Left ventricle myocardium superior (tissue), 1 donor: ENCODE measurements at regions not wholly inside any gene's neighbourhood (a gene's known extent, or its start where the extent isn't known, plus 50 kb on each side); places are given as distances from the start of the nearest gene placed in this dataset.

Experiments
- ATAC-seq: fragments of 200-7000 bp; cut with Tn5 transposase; one replicate; pipeline ENCODE4 v1.9.1; 2020; ENCODE audit warnings: mild to moderate bottlenecking, moderate library complexity
- DNase-seq: peaks from one replicate; pipeline ENCODE4 v3.0.0-alpha.2; 2020
- intact Hi-C: fragments of 100-400 bp; cut with micrococcal nuclease; formaldehyde crosslinking; loops from one replicate; pipeline ENCODE4 v1.11.0; 2022
- donor health status: DM: no; HTN: yes; CAD: no; lungs with severe emphysema.

DNA sequence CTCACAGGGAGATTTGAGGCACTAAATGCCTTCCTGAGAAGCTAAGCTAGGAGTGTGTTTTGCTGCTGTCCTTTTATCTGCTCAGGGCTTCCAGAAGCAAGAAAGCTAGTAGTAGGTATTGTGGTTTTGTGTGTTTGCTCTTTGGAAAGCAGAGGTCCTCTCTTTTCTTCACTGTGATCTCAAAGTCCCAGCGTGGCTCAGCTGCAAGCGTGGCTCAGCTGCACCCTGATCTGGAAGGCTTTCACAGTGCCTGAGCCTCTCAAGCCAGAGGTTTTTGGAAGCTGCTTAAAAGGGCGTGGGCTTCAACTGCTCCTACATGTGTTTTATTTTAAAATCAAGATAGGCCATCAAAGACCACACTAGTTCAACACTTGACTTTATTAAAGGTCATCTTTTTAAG is 337.4 kb upstream of the RGS6 start:
- no peak for DNase-seq
- ATAC-seq = no peak
- intact Hi-C loops = no loop called here

DNA sequence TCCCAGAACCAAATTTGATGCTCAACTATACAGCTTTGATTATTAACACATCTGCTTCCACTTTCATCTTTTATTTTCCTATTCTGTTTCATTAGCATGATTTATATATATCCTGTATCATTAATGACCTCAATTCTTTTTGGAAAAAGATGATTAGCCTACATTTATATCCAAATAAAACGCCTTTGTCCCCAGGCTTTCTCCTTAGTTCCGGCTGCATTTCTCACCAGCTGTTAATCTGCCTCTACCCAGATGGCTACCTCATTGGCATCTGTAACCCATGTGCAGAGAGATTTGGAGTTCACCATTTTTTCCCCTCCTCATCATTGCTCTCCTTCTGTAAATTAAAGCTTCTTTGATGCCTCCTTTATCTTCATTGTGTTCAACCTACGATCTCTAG is 336.8 kb upstream of the RGS6 start:
- intact Hi-C loops = no loop called here
- DNase-seq (no peak), ATAC-seq (no peak)

DNA sequence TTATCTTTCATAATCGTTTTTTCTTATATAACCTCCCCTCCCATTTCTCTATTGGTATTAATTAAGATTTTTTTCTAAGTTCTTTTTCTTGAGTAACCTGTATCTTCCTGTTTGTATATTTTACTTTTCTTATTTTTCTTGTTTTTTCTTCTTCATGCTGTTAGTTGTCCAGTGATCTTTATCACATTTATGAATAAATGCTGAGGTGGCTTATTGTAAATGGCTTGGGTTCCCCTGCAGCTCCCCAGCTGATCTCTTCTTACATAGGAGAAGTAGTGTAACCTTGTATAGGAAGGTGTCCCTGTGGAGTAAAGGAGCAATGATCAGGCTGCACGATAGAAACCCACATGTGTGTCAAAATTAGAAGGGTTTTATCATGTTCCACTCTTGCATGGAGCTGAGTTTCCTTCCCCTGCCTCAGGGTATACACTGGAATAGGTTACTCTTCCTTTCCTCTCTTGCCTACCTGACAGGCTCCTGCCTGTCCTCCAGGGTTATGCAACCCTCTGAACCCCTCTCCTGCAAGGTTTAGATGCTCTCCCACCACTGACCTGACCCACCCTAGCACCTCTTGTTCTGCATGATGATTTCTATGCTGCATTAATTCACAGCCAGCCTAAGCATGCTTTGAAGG is 334.8 kb upstream of the RGS6 start:
- intact Hi-C loops = no loop called here
- no peak for DNase-seq
- ATAC-seq = no peak

DNA sequence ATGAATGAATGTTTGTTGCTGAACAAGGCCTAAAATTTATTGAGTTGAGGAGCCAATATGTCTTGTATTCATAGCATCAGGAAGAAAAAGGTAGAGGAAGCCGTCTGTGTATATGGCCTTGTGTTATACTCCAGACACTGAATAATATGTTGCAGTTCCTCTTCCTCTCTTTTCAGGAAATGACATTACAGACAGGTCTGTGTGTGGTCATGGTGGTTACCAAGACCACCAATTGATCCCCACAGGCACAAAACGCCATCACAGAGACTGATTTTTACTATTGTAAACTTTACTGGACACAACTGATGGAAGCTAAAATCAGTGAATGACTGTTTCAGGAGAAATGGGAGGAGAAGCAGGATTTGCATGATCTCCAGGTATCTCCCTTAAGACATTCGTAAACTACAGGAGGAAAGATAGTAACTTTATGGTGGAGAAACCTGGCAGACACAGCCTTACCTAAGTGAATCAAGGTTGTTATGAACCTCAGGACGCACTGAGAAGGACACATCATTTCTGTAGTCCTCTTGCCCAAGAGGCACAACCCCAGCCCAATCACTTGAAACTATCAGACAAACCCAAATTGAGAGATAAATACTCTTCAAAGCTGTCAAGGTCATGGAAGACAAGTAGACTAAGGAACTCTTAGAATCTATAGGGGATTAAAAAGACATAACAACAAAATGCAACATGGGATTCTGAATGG is 334.1 kb upstream of the RGS6 start:
- intact Hi-C loops = no loop called here
- ATAC-seq (no peak), DNase-seq (no peak)

DNA sequence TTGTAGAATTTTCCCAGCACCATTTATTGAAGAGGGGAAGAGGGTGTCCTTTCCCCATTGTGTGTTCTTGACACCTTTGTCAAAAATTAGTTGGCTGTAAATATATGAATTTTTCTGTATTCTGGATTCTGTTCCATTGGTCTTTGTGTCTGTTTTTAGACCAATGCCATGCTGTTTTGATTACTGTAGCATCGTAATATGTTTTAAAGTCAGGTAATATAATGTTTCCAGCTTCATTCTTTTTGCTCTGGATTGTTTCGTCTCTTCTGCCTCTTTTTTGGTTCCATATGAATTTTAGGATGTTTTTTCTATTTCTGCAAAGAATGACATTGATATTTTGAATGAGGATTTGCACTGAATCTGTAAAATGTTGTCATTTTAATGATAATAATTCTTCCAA is 331.9 kb upstream of the RGS6 start:
- intact Hi-C loops = no loop called here
- DNase-seq (no peak), ATAC-seq (no peak)

DNA sequence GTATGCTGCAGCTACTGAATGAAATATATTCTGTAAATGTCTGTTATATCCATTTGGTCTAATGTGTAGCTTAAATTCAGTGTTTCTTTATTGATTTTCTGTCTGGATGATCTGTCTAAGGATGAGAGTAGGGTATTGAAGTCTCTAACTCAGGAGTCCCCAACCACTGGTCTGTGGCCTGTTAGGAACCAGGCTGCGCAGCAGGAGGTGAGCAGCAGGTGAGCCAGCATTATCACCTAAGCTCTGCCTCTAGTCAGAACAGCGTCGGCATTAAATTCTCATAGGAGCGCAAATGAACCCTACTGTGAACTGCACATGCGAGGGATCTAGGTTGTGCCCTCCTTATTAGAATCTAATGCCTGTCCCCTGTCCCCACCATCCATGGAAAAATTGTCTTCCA is 329.7 kb upstream of the RGS6 start:
- intact Hi-C loops = no loop called here
- ATAC-seq (no peak), DNase-seq (no peak)

DNA sequence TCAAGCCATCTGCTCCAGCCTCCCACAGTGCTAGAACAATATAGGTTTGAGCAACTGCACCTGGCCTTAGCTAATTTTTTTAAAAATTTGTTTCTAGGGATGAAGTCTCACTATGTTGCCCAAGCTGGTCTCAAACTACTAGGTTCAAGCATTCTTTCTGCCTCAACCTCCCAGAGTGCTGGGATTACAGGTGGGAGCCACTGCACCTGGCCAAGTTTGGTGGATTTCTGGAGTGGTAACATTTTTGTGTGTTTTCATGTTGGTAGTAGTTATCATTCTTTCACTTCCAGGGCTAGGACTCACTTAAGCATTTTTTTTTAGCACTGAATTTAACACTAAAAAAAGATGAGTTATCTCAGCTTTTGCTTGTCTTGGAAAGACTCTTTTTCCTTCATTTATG is 328.0 kb upstream of the RGS6 start:
- intact Hi-C loops = no loop called here

DNA sequence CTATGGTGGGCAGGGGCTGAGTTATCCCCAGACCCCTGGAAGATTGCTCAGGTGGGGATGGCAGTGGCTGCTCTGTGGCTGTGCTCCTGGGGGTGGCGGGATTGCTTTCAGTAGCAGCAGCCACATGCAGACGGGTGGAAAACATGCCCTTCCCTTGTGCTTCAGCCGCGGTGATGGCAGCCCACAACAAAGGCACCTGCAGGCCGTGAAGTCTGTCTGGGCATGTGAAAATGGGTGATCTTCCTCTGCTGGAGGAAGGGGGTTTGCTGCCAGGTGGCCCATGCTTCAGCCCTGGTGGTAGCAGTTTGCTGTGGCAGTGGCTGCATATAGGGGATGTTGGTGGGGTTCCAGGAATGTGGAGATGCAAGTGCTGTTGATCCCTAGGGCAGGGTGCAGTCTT is 326.2 kb upstream of the RGS6 start:
- no peak for ATAC-seq

More for the DNA sequence above, 328.0 kb upstream of the RGS6 start:
- ATAC-seq (no peak), DNase-seq (no peak)

DNA sequence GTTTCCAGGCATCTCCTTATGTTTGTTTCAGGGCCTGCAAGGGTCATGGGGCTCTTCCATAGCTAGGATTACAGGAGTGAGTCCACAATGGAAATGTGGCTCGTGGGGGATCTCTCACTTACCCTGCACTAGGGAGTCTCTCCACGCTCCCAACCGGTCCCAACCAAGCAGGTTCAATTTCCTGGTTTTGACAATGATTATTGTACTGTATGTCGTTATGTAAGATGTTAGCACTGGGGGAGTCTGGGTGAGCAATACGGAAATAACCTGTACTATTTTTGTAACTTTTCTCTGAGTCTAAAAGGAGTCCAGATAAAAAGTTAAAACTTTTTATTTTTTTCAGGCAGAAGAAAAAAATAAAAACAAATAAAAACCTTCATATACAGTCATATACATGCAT is 325.7 kb upstream of the RGS6 start:
- DNase-seq = no peak
- no peak for ATAC-seq
- intact Hi-C loops = no loop called here

More for the DNA sequence above, 326.2 kb upstream of the RGS6 start:
- intact Hi-C loops = no loop called here
- no peak for DNase-seq

DNA sequence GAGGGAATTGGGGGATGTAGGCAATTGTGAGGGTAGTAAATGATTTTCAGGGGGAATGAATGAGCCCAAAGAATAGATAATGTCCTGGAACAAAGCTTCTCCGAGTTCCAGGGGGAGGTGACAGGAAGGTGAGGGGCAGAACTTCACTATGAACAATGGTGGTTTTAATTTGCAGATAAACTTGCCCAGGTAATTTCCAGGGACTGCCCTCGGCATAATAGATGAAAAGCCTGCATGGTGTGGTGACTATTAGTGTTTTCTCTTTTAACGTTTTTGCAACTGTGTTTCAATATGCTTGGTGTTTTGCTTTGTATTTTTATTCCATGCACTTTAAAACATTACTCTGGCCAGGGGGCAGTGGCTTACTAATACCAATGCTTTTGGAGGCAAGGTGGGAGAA is 325.2 kb upstream of the RGS6 start:
- DNase-seq (no peak), ATAC-seq (no peak)
- intact Hi-C loops = no loop called here

DNA sequence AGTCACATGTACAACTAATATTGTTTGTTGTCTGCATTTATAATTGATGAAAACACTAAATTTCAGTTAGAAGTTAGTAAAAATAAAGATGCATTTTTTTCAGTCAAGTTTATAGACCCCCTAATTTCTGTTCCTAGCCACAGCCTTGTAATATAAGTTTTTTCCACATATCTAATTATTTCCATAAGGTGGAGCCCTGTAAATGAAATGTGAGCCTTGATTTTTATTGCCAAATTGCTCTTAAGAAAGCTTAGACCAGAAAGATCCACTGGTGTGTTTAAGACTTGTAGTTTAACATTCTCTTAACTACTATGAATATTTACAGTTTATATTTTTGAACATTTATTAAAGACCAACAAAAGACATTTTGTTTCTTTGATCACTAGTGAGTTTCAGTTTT is 322.1 kb upstream of the RGS6 start:
- DNase-seq = no peak

DNA sequence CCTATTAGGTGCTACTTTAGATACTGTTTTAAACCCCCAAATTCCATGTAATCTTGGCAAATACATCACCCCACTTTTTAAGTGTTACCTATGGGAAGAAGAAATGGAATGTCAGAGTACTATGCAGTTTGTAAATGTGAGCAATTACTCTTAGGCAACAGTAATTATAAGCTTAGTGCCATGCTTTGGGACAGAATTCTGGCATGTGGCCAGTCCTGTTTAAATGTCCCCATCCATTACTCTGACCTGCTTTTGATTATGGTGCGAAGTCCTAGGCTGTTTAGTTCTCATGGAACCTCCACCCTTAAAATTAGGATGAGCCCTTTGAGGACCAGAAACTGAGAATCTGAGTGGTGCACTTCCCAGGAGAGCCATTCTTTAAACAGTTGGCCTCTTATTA is 321.4 kb upstream of the RGS6 start:
- intact Hi-C loops = no loop called here
- DNase-seq = no peak
- no peak for ATAC-seq

More for the DNA sequence above, 322.1 kb upstream of the RGS6 start:
- ATAC-seq = no peak
- intact Hi-C loops = no loop called here

DNA sequence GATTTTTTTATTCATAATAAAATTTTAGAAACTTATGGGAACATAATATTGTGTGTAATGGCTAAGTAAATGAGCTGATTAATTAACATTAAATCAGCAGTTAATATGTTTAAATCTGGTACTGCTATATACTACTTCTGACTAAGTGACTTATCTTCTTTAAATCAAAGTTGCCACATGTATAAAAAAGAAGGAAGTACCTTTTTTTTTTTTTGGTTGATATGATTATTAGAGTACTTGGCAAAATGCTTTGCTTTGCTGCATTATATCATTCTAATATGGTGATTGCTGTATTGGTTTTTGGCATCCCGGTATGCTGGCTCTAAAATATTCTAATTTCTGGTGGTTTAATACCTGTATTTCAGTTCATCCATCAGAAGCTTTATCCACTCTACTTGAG is 319.1 kb upstream of the RGS6 start:
- intact Hi-C loops = no loop called here
- no peak for ATAC-seq
- DNase-seq = no peak

DNA sequence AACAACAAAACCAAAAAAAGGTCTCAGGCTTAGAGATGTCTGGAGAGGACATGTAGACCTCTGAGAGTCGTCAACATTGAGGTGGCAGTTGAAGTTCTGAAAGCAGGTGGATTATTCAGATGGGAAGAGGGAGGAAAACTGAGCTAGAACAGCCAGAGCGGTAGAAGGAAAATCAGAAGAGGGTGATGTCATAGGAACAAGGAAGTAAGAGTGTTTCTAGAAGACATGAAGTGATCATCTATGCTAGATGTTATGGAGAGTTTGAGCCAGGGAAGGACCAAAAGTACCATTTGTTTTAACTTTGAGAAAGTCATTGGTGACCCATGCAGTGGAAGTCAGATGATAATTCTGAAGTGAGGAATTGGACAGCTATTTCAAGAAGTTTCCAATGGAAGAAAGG is 316.2 kb upstream of the RGS6 start:
- DNase-seq (no peak), ATAC-seq (no peak)
- intact Hi-C loops = no loop called here

DNA sequence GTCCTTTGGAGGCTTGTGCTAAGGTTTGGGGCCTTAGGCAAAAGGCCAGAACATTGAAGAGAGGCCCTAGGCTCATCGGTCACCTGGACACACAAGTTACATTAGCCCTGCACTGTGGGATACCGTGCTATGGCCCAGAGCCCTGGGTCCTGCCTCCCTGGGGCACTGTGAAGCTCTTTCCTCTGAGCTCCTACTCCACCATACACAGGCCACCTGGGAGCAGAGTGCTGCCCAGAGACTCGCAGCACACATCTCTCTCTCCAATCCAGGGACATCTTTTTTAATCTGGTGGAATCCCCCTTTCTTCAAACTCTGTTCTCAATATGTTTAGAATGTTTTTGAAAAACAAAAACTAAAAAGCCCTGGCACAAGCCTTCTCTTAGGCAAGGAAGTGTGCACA is 314.2 kb upstream of the RGS6 start:
- DNase-seq (no peak), ATAC-seq (no peak)
- intact Hi-C loops = no loop called here

DNA sequence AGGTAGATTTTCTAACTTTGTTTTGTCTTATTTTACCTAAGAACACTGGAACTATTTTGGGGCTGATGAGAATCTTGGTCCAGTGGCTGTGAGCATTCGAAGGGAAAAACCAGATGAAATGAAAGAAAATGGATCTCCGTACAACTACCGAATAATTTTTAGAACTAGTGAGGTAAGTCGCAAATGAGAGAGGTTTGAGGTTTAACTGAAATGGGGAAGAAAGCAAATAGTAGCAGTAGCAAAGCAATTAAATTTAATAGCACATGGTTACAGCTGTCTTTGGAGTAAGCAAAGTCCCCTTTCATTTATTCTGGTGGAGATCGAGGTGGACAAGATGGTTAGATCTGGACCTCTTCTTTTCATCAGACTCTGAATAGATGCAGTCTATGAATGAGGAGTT is 313.5 kb upstream of the RGS6 start:
- ATAC-seq = no peak
- intact Hi-C loops = no loop called here
- DNase-seq = no peak

DNA sequence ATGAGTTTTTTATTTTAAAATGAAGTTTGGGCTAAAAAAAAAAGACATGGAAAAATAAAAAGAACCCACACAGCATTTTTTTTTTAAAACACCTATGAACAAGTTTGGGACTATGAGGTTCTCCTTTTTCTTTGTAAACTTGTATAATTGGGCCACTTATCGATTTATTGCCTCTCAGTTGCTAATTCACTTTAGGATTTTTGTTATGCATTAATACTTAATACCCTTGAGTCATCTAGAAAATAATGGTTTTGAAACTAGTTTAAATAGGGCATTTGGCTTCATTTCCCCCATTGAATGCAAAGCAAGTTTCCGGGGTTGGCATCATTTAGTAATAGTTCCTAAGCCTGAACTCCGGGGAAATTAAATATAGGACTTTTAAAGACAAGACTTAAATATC is 312.8 kb upstream of the RGS6 start:
- ATAC-seq (no peak), DNase-seq (no peak)
- intact Hi-C loops = no loop called here

DNA sequence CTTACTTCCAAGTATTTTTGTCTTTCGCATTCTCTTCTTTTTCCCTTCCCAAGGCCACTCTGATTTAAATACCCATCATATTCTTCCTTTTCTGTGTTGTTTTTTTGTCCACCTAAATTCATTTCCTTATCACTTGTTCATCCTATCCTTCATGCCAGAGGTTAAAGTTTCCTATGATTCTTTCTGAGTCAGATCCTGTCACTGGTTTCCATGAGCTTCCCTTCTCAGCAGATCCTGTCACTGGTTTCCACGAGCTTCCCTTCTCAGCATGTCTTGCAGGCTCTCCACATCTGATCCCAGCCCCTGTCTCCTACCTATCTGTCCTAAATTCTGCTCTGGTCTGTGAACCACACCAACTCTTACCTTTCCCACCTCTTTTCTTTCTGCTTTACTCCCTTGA is 311.8 kb upstream of the RGS6 start:
- ATAC-seq (no peak), DNase-seq (no peak)
- intact Hi-C loops = no loop called here

DNA sequence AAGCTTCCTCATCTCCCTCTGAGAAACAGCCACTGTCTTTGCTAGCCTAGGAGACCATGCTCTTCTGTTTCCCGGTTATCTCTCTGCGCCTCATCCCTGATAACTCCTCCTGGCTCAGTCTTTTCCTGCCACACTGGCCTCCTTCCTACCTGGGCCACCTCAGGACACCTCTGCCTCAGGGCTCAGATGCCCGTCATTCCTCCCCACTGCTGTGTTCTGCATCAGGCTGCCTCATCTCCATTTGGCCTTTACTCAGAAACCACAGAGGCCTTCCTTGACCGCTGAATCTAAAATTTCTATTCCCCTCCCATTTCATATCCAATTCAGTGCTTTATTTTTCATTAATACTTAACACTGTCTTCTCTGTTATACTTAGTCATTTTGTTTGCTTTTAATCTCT is 311.0 kb upstream of the RGS6 start:
- DNase-seq (no peak), ATAC-seq (no peak)
- intact Hi-C loops = no loop called here

DNA sequence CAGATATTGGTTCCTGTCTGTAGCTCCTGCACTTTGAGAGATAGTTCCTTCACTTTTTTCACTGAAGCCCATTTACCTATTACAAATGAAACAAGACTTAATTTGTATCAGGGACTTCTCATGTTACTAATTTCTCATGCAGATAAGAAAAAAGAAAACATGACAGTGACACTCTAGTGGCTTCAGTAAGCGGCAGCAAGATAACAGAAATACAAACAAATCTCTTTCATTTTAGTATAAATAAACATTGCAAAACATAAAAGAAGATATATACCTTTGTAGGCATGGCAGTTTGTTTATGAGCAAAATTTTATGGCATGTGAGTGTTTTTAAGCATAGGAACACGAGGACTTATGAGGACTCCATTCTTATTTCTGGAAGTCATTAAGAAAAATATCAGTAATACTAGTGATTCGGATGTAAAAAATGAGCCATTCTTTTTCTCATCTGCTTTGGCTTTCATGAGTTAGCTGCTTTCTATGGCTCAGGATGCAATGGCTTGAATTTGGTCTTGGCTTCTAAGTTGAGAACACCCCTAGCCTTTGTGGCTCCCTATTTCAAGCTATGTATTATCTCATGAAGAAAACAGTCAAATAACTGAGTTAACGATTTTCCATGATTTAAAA is 310.1 kb upstream of the RGS6 start:
- intact Hi-C loops = no loop called here
- no peak for ATAC-seq
- DNase-seq = no peak

DNA sequence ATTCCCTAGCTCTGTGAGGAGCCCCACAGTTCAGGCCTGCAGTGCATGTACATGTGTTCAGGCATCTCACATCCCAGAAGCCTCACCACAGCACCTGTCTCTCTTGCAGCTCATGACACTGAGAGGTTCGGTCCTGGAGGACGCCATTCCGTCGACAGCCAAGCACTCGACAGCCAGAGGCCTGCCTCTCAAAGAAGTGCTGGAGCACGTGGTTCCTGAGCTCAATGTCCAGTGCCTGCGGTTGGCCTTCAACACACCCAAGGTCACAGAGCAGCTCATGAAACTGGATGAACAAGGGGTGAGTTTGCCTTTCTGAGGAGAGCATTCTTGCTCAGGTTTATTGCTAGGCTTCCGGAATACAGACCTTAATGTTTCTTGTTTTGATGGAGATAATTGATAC is 308.3 kb upstream of the RGS6 start:
- ATAC-seq (no peak), DNase-seq (no peak)
- intact Hi-C loops = no loop called here
